Astrocyte (in vitro differentiated cells and primary cell): ENCODE measurements at regions not wholly inside any gene's neighbourhood (a gene's known extent, or its start where the extent isn't known, plus 50 kb on each side); places are given as distances from the start of the nearest gene placed in this dataset.

ENCODE experiments used
- DNase-seq: peaks from one replicate; pipeline ENCODE4 v3.0.0-alpha.2; 2010; ENCODE audit warnings: low read depth
- FAIRE-seq: peaks from 2 replicates; lab custom pipeline; 2011; peaks lifted over from hg19 to GRCh38; lab: Jason Lieb, UNC
- H2AFZ ChIP-seq: 2 replicates; pipeline ENCODE4 v1.6.0; 2012; ENCODE audit warnings: low read depth, low read length, inconsistent platforms
- H3K27ac ChIP-seq: 2 replicates; pipeline ENCODE4 v1.5.1; 2011; ENCODE audit warnings: low read depth, low read length, inconsistent platforms
- H3K27me3 ChIP-seq: 2 replicates; pipeline ENCODE4 v1.6.0; 2011; ENCODE audit warnings: low read length, inconsistent platforms; ENCODE audit not compliant: insufficient read depth
- H3K36me3 ChIP-seq: 2 replicates; pipeline ENCODE4 v1.5.1; 2011; ENCODE audit warnings: low read length, inconsistent platforms; ENCODE audit not compliant: insufficient read depth
- H3K4me1 ChIP-seq: 2 replicates; pipeline ENCODE4 v1.5.1; 2011; ENCODE audit warnings: low read length, inconsistent platforms; ENCODE audit not compliant: insufficient read depth
- H3K4me2 ChIP-seq: 2 replicates; pipeline ENCODE4 v1.6.0; 2012; ENCODE audit warnings: low read length, inconsistent platforms
- H3K4me3 ChIP-seq: 2 replicates; pipeline ENCODE4 v1.5.1; 2011; ENCODE audit warnings: low read depth, mild to moderate bottlenecking, low read length, inconsistent platforms; ENCODE audit not compliant: insufficient read depth
- H3K79me2 ChIP-seq: 2 replicates; pipeline ENCODE4 v1.6.0; 2012; ENCODE audit warnings: mild to moderate bottlenecking, low read length, inconsistent platforms; ENCODE audit not compliant: insufficient read depth
- H3K9ac ChIP-seq: 2 replicates; pipeline ENCODE4 v1.6.0; 2012; ENCODE audit warnings: mild to moderate bottlenecking, low read length, inconsistent platforms
- H3K9me3 ChIP-seq: 2 replicates; pipeline ENCODE4 v1.5.1; 2012; ENCODE audit warnings: low read depth, mild to moderate bottlenecking, low read length, inconsistent platforms; ENCODE audit not compliant: insufficient read depth
- H4K20me1 ChIP-seq: 2 replicates; pipeline ENCODE4 v1.6.0; 2012; ENCODE audit warnings: low read length, inconsistent platforms; ENCODE audit not compliant: insufficient read depth
- H3K27ac Mint-ChIP-seq: one replicate; pipeline ENCODE4 v1.8.0; 2021; ENCODE audit warnings: mild to moderate bottlenecking, mixed read lengths; ENCODE audit not compliant: unreplicated experiment
- H3K27me3 Mint-ChIP-seq: one replicate; pipeline ENCODE4 v1.8.0; 2021; ENCODE audit warnings: low read depth, mixed read lengths; ENCODE audit not compliant: unreplicated experiment
- H3K36me3 Mint-ChIP-seq: one replicate; pipeline ENCODE4 v1.8.0; 2021; ENCODE audit warnings: low read depth, mixed read lengths; ENCODE audit not compliant: unreplicated experiment
- H3K4me1 Mint-ChIP-seq: one replicate; pipeline ENCODE4 v1.8.0; 2021; ENCODE audit warnings: low read depth, mixed read lengths; ENCODE audit not compliant: unreplicated experiment
- H3K4me3 Mint-ChIP-seq: one replicate; pipeline ENCODE4 v1.8.0; 2021; ENCODE audit warnings: mild to moderate bottlenecking, moderate library complexity, mixed read lengths; ENCODE audit not compliant: unreplicated experiment
- H3K9me3 Mint-ChIP-seq: one replicate; pipeline ENCODE4 v1.8.0; 2021; ENCODE audit warnings: mild to moderate bottlenecking, mixed read lengths; ENCODE audit not compliant: unreplicated experiment
- EZH2 ChIP-seq: IDR thresholded peaks from 2 replicates; pipeline ENCODE4 v1.6.1; 2012; ENCODE audit warnings: mild to moderate bottlenecking, low read length, inconsistent platforms; ENCODE audit not compliant: insufficient read depth
- TF ChIP-seq, protein P1 (sequence below): IDR thresholded peaks from 2 replicates; pipeline ENCODE4 v1.5.1; 2011; ENCODE audit warnings: low read depth, mild to moderate bottlenecking, inconsistent platforms, low read length, moderate library complexity; ENCODE audit not compliant: insufficient read depth

DNA sequence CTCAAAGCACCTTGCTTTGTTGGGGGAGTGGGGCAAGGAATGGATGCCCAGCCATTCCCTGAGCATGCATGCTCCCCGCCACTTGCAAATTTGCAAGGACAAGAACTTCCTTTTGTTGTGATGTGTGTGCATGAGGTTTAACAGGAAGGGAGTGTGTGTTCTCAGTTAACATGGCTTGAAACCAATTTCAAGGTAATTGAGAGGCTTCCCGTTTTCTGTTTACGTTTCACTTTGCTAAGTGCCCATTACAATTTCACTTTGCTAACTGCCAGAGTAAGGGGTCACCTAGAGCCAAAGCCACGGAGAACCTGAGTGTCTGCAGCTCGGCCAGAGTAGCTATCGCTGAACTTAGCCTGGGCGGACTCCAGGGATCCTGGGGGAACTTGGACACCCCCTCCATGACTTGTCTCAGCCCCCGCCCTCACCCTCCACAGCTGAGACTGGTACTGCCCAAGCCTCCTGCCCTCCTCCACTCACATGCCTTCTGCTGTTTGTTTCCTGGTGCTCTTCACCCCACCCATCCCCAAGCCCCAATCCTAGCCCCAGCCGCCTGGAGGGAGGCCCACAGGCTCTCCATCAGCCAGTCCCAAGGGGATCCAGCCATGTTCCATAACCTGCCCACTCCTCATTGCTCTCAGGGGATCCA lies 53.6 kb upstream of the LAPTM4A start:
- peaks cover 20% of the 10 kb centered on the region for H3K27me3 Mint-ChIP-seq
- FAIRE-seq = no peak
- Histone ChIP-seq H3K4me2 (no peak overlapping the region), H3K27ac (no peak overlapping the region), H4K20me1 (no peaks in the 10 kb centered on the region), H3K9me3 (peaks cover 19% of the 10 kb centered on the region), H3K27me3 (no peaks in the 10 kb centered on the region), H2AFZ (no peak overlapping the region), H3K4me3 (no peak overlapping the region), H3K9ac (no peak overlapping the region), H3K79me2 (no peaks in the 10 kb centered on the region), H3K4me1 (no peaks in the 10 kb centered on the region), H3K36me3 (no peaks in the 10 kb centered on the region)
- no peaks in the 10 kb centered on the region for H3K4me1 Mint-ChIP-seq
- H3K27ac Mint-ChIP-seq = no peak overlapping the region
- H3K4me3 Mint-ChIP-seq = no peak overlapping the region
- peaks cover 2% of the 10 kb centered on the region for H3K36me3 Mint-ChIP-seq
- TF ChIP-seq EZH2 = no peak
- TF ChIP-seq, protein P1, sequence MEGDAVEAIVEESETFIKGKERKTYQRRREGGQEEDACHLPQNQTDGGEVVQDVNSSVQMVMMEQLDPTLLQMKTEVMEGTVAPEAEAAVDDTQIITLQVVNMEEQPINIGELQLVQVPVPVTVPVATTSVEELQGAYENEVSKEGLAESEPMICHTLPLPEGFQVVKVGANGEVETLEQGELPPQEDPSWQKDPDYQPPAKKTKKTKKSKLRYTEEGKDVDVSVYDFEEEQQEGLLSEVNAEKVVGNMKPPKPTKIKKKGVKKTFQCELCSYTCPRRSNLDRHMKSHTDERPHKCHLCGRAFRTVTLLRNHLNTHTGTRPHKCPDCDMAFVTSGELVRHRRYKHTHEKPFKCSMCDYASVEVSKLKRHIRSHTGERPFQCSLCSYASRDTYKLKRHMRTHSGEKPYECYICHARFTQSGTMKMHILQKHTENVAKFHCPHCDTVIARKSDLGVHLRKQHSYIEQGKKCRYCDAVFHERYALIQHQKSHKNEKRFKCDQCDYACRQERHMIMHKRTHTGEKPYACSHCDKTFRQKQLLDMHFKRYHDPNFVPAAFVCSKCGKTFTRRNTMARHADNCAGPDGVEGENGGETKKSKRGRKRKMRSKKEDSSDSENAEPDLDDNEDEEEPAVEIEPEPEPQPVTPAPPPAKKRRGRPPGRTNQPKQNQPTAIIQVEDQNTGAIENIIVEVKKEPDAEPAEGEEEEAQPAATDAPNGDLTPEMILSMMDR = no peak
- H3K9me3 Mint-ChIP-seq = peaks cover 16% of the 10 kb centered on the region
- no peak for DNase-seq

- peaks cover 19% of the 10 kb centered on the region for H3K9me3 ChIP-seq
- no peak overlapping the region for H2AFZ ChIP-seq
- no peak for DNase-seq
- Mint-ChIP-seq H3K9me3 (peaks cover 16% of the 10 kb centered on the region), H3K4me3 (no peak overlapping the region), H3K27ac (no peak overlapping the region), H3K27me3 (peaks cover 20% of the 10 kb centered on the region), H3K4me1 (no peaks in the 10 kb centered on the region), H3K36me3 (peaks cover 2% of the 10 kb centered on the region)
- no peaks in the 10 kb centered on the region for H3K4me1 ChIP-seq
- H3K4me3 ChIP-seq = no peak overlapping the region
- no peak for TF ChIP-seq EZH2
- TF ChIP-seq, protein P1 = peak; percentile 13
- no peaks in the 10 kb centered on the region for H4K20me1 ChIP-seq
- H3K27ac ChIP-seq = no peak overlapping the region
- H3K9ac ChIP-seq = no peak overlapping the region
- H3K36me3 ChIP-seq = no peaks in the 10 kb centered on the region
- no peak overlapping the region for H3K4me2 ChIP-seq
- no peak for FAIRE-seq
- no peaks in the 10 kb centered on the region for H3K27me3 ChIP-seq
- H3K79me2 ChIP-seq = no peaks in the 10 kb centered on the region
Observed at GRCh38 chr2:20103530-20103929, 52.1 kb upstream of the LAPTM4A start.
